Spleen (tissue), 11 donors: ENCODE measurements at regions not wholly inside any gene's neighbourhood (a gene's known extent, or its start where the extent isn't known, plus 50 kb on each side); places are given as distances from the start of the nearest gene placed in this dataset.

Experiments used
- DNase-seq: peaks from one replicate; pipeline ENCODE4 v3.0.0-alpha.2; 2020
- H3K27ac ChIP-seq, 8 donors: fragments of 200-600 bp; sonication (generic) in 7 of 8; 1 replicate in 4 of 8; 2 replicates in 4 of 8; pipeline versions ENCODE4 v1.5.0 to v1.8.0; 2016 to 2021; ENCODE audit warnings: inconsistent platforms in 4 of 8, mild to moderate bottlenecking in 4 of 8, moderate library complexity in 1 of 8
- H3K27me3 ChIP-seq, 7 donors: fragments of 200-600 bp; sonication (generic) in 6 of 7; replicated peaks in 1 of 7; 1 replicate in 4 of 7; 2 replicates in 3 of 7; pipeline versions ENCODE4 v1.5.0 to v1.8.0; 2016 to 2021; ENCODE audit warnings: inconsistent platforms in 3 of 7, mild to moderate bottlenecking in 1 of 7
- H3K36me3 ChIP-seq, 6 donors: fragments of 200-600 bp; sonication (generic) in 5 of 6; 1 replicate in 4 of 6; 2 replicates in 2 of 6; pipeline versions ENCODE4 v1.5.0 to v1.8.0; 2016 to 2021; ENCODE audit warnings: inconsistent platforms in 2 of 6
- H3K4me1 ChIP-seq, 6 donors: fragments of 200-600 bp; sonication (generic) in 5 of 6; 1 replicate in 3 of 6; 2 replicates in 3 of 6; pipeline versions ENCODE4 v1.5.0 to v1.8.0; 2016 to 2021; ENCODE audit warnings: inconsistent platforms in 3 of 6
- H3K4me3 ChIP-seq, 8 donors: fragments of 200-600 bp; sonication (generic) in 7 of 8; 1 replicate in 4 of 8; 2 replicates in 4 of 8; pipeline versions ENCODE4 v1.5.0 to v1.8.0; 2016 to 2021; ENCODE audit warnings: inconsistent platforms in 4 of 8, mild to moderate bottlenecking in 4 of 8, moderate library complexity in 2 of 8
- H3K9me3 ChIP-seq, 8 donors: fragments of 200-600 bp; sonication (generic) in 7 of 8; 1 replicate in 4 of 8; 2 replicates in 4 of 8; pipeline versions ENCODE4 v1.5.0 to v1.8.0; 2016 to 2021; ENCODE audit warnings: inconsistent platforms in 4 of 8
- CTCF ChIP-seq, 11 experiments: fragments of 200-600 bp in 7 of 11; fragments of 450-650 bp in 4 of 11; sonication (generic) in 4 of 11; IDR thresholded peaks in 8 of 11; conservative IDR thresholded peaks in 3 of 11; 1 replicate in 7 of 11; 2 replicates in 4 of 11; pipeline versions ENCODE4 v1.4.0 to v1.8.0; 2016 to 2021; ENCODE audit warnings: antibody characterized with exemption in 11 of 11, inconsistent platforms in 4 of 11, mild to moderate bottlenecking in 1 of 11
- POLR2A ChIP-seq, 3 donors: fragments of 450-650 bp; IDR thresholded peaks; one replicate each; pipeline ENCODE4 v1.5.1; 2017; ENCODE audit warnings: antibody characterized with exemption in 3 of 3, mild to moderate bottlenecking in 1 of 3
- POLR2AphosphoS5 ChIP-seq, 3 donors: sonication (generic); formaldehyde crosslinking; IDR thresholded peaks; one replicate each; pipeline ENCODE4 v1.5.1; 2017; ENCODE audit warnings: antibody characterized with exemption in 3 of 3
- WGBS, 5 donors: extraction: QIAGEN DNeasy Blood & Tissue Kit in 3 of 5; methylation state at CpG; one replicate each; pipeline versions ENCODE4 v1.1.5 to v1.1.7; 2013 to 2018; 5-methylcytosine and 5-hydroxymethylcytosine counted together
- intact Hi-C: fragments of 100-400 bp; cut with DNase I; formaldehyde crosslinking; loops from one replicate; pipeline ENCODE4 v1.15.0; 2023; ENCODE audit warnings: low total_unique reads
- donor health status: healthy with polysubstance abuse.
- donor health status: DM: no; HTN: no; CAD: no; lungs with moderate emphysema.
- donor health status: DM: no; HTN: no; CAD: no.
- donor health status: Bipolar disorder and iron deficiency.
- donor health status: healthy.
- donor health status: DM: no; HTN: no; CAD: no.
- donor health status: DM: yes; HTN: yes; CAD: no.

DNA sequence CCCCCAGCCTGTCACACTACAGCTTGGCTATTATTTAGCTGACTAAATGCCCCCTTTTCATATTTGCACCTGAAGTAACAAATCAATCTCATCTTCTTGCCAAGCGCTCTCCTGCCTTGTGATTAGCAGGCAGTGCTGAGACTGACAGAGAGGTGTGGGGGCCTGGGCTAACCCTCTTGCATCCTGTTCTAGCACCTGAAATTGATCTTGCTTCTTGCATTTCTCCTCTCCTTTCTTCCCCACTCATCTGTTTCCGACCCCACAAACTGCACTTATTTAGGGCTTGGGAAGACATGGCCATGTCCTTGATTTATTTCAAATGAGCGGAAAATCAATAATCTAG is 309.0 kb upstream of the PROK2 start:
- intact Hi-C loops = no loop called here
- Histone ChIP-seq H3K27me3 (no peaks in the 10 kb centered on the region), H3K4me3 (no peak overlapping the region), H3K36me3 (no peaks in the 10 kb centered on the region), H3K4me1 (peaks cover 0 to 16% (median 3%) of the 10 kb centered on the region in 6 donors), H3K27ac (no peak overlapping the region), H3K9me3 (no peaks in the 10 kb centered on the region)
- no peak for DNase-seq
- 93 to 97% (median 94%) methylated on average over 3 of the region's 3 CpGs for WGBS, 5 donors
- TF ChIP-seq POLR2AphosphoS5 (IDR thresholded peaks at IDR 0.05) (no peak), POLR2A (IDR thresholded peaks at IDR 0.05) (no peak), CTCF (IDR thresholded peaks at IDR 0.05 in 8 of 11, conservative IDR thresholded peaks at IDR 0.05 in 3 of 11) (no peak)

DNA sequence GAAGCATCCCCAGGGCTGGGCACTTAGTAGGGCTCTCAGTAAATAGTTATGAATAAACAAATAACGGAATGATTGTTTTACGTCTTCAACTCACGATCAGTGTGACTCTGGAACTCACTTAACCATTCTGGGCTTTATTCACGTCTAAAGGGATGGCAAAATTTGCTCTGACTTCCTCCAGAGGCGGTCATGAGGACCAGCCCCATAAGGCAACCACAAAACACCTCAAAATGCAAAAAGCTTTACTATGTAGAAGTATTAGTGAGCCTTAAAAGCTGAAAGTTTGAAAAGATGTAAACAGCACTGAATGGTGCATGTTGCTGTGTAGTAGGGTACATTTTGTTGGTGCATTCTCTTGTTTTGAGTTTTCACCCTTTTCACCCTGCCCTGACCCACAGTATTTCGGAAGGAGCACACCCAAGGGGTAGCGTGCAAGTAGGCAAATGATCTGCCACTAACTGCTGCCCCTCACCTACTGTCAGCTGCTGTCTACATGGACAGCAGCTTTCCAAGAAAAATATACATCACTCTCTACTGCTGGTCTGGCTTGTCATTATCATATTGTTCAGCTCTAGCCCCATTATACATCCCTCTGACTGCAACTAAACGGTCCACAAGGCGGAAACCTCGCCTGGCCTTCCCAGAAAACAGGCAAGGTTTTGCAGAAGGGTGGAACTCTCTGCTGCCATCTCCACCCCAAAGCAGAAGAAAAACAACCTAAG is 308.5 kb upstream of the PROK2 start:
- H3K4me3 ChIP-seq = no peak overlapping the region
- intact Hi-C loops = no loop called here
- TF ChIP-seq POLR2AphosphoS5 (IDR thresholded peaks at IDR 0.05) (no peak), CTCF (IDR thresholded peaks at IDR 0.05 in 8 of 11, conservative IDR thresholded peaks at IDR 0.05 in 3 of 11) (no peak), POLR2A (IDR thresholded peaks at IDR 0.05) (no peak)
- H3K36me3 ChIP-seq = no peaks in the 10 kb centered on the region
- 73 to 81% (median 75%) methylated on average over 10 of the region's 10 CpGs for WGBS, 5 donors
- H3K27me3 ChIP-seq = no peaks in the 10 kb centered on the region
- no peak for DNase-seq
- no peak overlapping the region for H3K27ac ChIP-seq
- H3K4me1 ChIP-seq = peaks cover 0 to 11% (median 2%) of the 10 kb centered on the region in 6 donors
- H3K9me3 ChIP-seq = no peaks in the 10 kb centered on the region

- TF ChIP-seq POLR2A (IDR thresholded peaks at IDR 0.05) (no peak), POLR2AphosphoS5 (IDR thresholded peaks at IDR 0.05) (no peak), CTCF (IDR thresholded peaks at IDR 0.05 in 8 of 11, conservative IDR thresholded peaks at IDR 0.05 in 3 of 11) (no peak)
- no peak overlapping the region for H3K4me3 ChIP-seq
- peaks cover 0 to 10% (median 2%) of the 10 kb centered on the region in 6 donors for H3K4me1 ChIP-seq
- WGBS, 5 donors = 75 to 93% (median 84%) methylated on average over 7 of the region's 7 CpGs
- H3K36me3 ChIP-seq = no peaks in the 10 kb centered on the region
- intact Hi-C loops = no loop called here
- no peak for DNase-seq
- H3K9me3 ChIP-seq = no peaks in the 10 kb centered on the region
- no peaks in the 10 kb centered on the region for H3K27me3 ChIP-seq
- no peak overlapping the region for H3K27ac ChIP-seq
Observed at GRCh38 chr3:72092778-72093177, 307.8 kb upstream of the PROK2 start.

- TF ChIP-seq POLR2A (IDR thresholded peaks at IDR 0.05) (no peak), CTCF (IDR thresholded peaks at IDR 0.05 in 8 of 11, conservative IDR thresholded peaks at IDR 0.05 in 3 of 11) (no peak), POLR2AphosphoS5 (IDR thresholded peaks at IDR 0.05) (no peak)
- Histone ChIP-seq H3K4me3 (no peak overlapping the region), H3K36me3 (no peaks in the 10 kb centered on the region), H3K4me1 (peaks cover 0 to 19% (median 4%) of the 10 kb centered on the region in 6 donors), H3K27ac (no peak overlapping the region), H3K9me3 (no peaks in the 10 kb centered on the region), H3K27me3 (no peaks in the 10 kb centered on the region)
- intact Hi-C loops = no loop called here
- DNase-seq = no peak
- WGBS, 5 donors = 92 to 98% (median 93%) methylated on average over 12 of the region's 12 CpGs
Observed at GRCh38 chr3:72088486-72089025, 303.6 kb upstream of the PROK2 start.
